HG02678 (cell line): ENCODE measurements at regions not wholly inside any gene's neighbourhood (a gene's known extent, or its start where the extent isn't known, plus 50 kb on each side); places are given as distances from the start of the nearest gene placed in this dataset.

Source experiments
- ATAC-seq: cut with Tn5 transposase; IDR thresholded peaks from one replicate; pipeline ENCODE4 v1.9.1; 2021; ENCODE audit warnings: mild to moderate bottlenecking, moderate library complexity; ENCODE audit not compliant: unreplicated experiment

GRCh38 chr2:104125096-104125495, 728.8 kb upstream of the POU3F3 start:
- ATAC-seq = no peak

- no peak for ATAC-seq
Observed at GRCh38 chr2:104127049-104127770, 726.7 kb upstream of the POU3F3 start.

GRCh38 chr2:104140361-104140760, 713.6 kb upstream of the POU3F3 start:
- ATAC-seq = no peak

GRCh38 chr2:104158191-104158590, 695.7 kb upstream of the POU3F3 start:
- no peak for ATAC-seq

GRCh38 chr2:104163611-104164130, 690.2 kb upstream of the POU3F3 start:
- ATAC-seq = no peak

- no peak for ATAC-seq
Observed at GRCh38 chr2:104164721-104165252, 689.1 kb upstream of the POU3F3 start.

- ATAC-seq = no peak
Observed at GRCh38 chr2:104177179-104177578, 676.7 kb upstream of the POU3F3 start.

GRCh38 chr2:104179644-104180043, 674.3 kb upstream of the POU3F3 start:
- ATAC-seq = no peak

- no peak for ATAC-seq
Observed at GRCh38 chr2:104200533-104201168, 653.3 kb upstream of the POU3F3 start.

GRCh38 chr2:104213758-104214157, 640.2 kb upstream of the POU3F3 start:
- ATAC-seq = no peak

GRCh38 chr2:104215269-104216161, 638.4 kb upstream of the POU3F3 start:
- ATAC-seq = no peak

- no peak for ATAC-seq
Observed at GRCh38 chr2:104233591-104233990, 620.3 kb upstream of the POU3F3 start.

- ATAC-seq = no peak
Observed at GRCh38 chr2:104236491-104236890, 617.4 kb upstream of the POU3F3 start.

- ATAC-seq = no peak
Observed at GRCh38 chr2:104240984-104241383, 612.9 kb upstream of the POU3F3 start.

- ATAC-seq = no peak
Observed at GRCh38 chr2:104249629-104250028, 604.3 kb upstream of the POU3F3 start.

GRCh38 chr2:104250635-104251034, 603.3 kb upstream of the POU3F3 start:
- ATAC-seq = no peak

- no peak for ATAC-seq
Observed at GRCh38 chr2:104254017-104254416, 599.9 kb upstream of the POU3F3 start.

- ATAC-seq = no peak
Observed at GRCh38 chr2:104262714-104263113, 591.2 kb upstream of the POU3F3 start.

GRCh38 chr2:104279646-104280045, 574.3 kb upstream of the POU3F3 start:
- ATAC-seq = no peak

GRCh38 chr2:104280216-104280615, 573.7 kb upstream of the POU3F3 start:
- ATAC-seq = no peak

- no peak for ATAC-seq
Observed at GRCh38 chr2:104286841-104287240, 567.1 kb upstream of the POU3F3 start.
